SW 1271 (cell line): ENCODE measurements at regions not wholly inside any gene's neighbourhood (a gene's known extent, or its start where the extent isn't known, plus 50 kb on each side); places are given as distances from the start of the nearest gene placed in this dataset.

ENCODE experiments used
- DNase-seq, 2 experiments: peaks; one replicate each; lab custom pipeline; 2025; lab: John Stamatoyannopoulos, UW

- DNase-seq: no peak
These were observed 223.8 kb downstream of the TTC32 start for GRCh38 chr2:19677825-19678518.

- no peak for DNase-seq
These were observed 224.5 kb downstream of the TTC32 start for GRCh38 chr2:19677215-19677777.

- no peak for DNase-seq
These were observed 225.0 kb downstream of the TTC32 start for GRCh38 chr2:19676770-19677169.

- no peak for DNase-seq
These were observed 225.8 kb downstream of the TTC32 start for GRCh38 chr2:19675856-19676460.

GRCh38 chr2:19675003-19675629 is 226.7 kb downstream of the TTC32 start:
- DNase-seq: no peak

GRCh38 chr2:19674051-19675002 is 227.5 kb downstream of the TTC32 start:
- DNase-seq: no peak

- DNase-seq: no peak
These were observed 228.5 kb downstream of the TTC32 start for GRCh38 chr2:19673213-19673791.

GRCh38 chr2:19671916-19672315 is 229.9 kb downstream of the TTC32 start:
- DNase-seq: no peak

- DNase-seq: no peak
These were observed 230.5 kb downstream of the TTC32 start for GRCh38 chr2:19671311-19671710.

GRCh38 chr2:19670303-19670702 is 231.5 kb downstream of the TTC32 start:
- no peak for DNase-seq

- no peak for DNase-seq
These were observed 232.2 kb downstream of the TTC32 start for GRCh38 chr2:19669559-19669958.

GRCh38 chr2:19669126-19669525 is 232.7 kb downstream of the TTC32 start:
- DNase-seq: no peak

- DNase-seq: no peak
These were observed 234.2 kb downstream of the TTC32 start for GRCh38 chr2:19667536-19667949.

- DNase-seq: peak in 1 of 2 experiments; percentile 51
These were observed 234.7 kb downstream of the TTC32 start for GRCh38 chr2:19667085-19667484.

GRCh38 chr2:19664646-19665045 is 237.1 kb downstream of the TTC32 start:
- no peak for DNase-seq

GRCh38 chr2:19659024-19659792 is 242.6 kb downstream of the TTC32 start:
- DNase-seq: no peak

- no peak for DNase-seq
These were observed 245.8 kb downstream of the TTC32 start for GRCh38 chr2:19656011-19656410.

- DNase-seq: no peak
These were observed 247.3 kb downstream of the TTC32 start for GRCh38 chr2:19654310-19655090.

GRCh38 chr2:19653509-19653908 is 248.3 kb downstream of the TTC32 start:
- no peak for DNase-seq

GRCh38 chr2:19652811-19653210 is 249.0 kb downstream of the TTC32 start:
- no peak for DNase-seq
